ENCODE measurements at regions not wholly inside any gene's neighbourhood (a gene's known extent, or its start where the extent isn't known, plus 50 kb on each side); places are given as distances from the start of the nearest gene placed in this dataset.
"Not testable (repeated sequence)": the region's sequence is repeated elsewhere in the genome, so short reads cannot be mapped to it uniquely, and the experiment has no call there.

DNA sequence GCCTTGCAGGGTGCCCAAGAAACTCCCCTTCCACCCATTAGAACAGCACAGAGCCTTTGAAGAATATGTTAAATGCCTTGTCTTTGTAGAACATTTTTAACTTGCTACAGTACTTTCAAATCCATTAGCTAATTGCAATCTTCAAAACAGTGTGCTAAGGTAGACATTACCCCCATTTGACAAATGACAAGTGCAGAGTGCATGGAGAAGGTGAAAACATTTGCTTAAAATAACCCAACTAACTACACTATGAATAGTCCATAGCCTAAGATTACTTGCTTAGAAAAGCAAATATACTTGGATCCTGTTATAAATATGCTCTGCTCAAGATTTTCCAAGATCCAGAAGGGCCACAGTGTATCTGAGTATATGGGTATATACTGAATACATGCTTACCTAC is 87.0 kb upstream of the G2E3 start:
- Mint-ChIP-seq H3K27ac (no peak overlapping the region), H3K36me3 (ENCODE audit: low read depth) (no peaks in the 10 kb centered on the region), H3K4me1 (ENCODE audit: low read depth) (no peaks in the 10 kb centered on the region), H3K9me3 (no peaks in the 10 kb centered on the region), H3K27me3 (ENCODE audit: insufficient read depth) (no peaks in the 10 kb centered on the region; the same call in none of the 2 replicates), H3K4me3 (no peak overlapping the region)
- DNase-seq, result no peak
- TF ChIP-seq, protein P1, sequence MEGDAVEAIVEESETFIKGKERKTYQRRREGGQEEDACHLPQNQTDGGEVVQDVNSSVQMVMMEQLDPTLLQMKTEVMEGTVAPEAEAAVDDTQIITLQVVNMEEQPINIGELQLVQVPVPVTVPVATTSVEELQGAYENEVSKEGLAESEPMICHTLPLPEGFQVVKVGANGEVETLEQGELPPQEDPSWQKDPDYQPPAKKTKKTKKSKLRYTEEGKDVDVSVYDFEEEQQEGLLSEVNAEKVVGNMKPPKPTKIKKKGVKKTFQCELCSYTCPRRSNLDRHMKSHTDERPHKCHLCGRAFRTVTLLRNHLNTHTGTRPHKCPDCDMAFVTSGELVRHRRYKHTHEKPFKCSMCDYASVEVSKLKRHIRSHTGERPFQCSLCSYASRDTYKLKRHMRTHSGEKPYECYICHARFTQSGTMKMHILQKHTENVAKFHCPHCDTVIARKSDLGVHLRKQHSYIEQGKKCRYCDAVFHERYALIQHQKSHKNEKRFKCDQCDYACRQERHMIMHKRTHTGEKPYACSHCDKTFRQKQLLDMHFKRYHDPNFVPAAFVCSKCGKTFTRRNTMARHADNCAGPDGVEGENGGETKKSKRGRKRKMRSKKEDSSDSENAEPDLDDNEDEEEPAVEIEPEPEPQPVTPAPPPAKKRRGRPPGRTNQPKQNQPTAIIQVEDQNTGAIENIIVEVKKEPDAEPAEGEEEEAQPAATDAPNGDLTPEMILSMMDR (IDR thresholded peaks at IDR 0.05), result no peak

DNA sequence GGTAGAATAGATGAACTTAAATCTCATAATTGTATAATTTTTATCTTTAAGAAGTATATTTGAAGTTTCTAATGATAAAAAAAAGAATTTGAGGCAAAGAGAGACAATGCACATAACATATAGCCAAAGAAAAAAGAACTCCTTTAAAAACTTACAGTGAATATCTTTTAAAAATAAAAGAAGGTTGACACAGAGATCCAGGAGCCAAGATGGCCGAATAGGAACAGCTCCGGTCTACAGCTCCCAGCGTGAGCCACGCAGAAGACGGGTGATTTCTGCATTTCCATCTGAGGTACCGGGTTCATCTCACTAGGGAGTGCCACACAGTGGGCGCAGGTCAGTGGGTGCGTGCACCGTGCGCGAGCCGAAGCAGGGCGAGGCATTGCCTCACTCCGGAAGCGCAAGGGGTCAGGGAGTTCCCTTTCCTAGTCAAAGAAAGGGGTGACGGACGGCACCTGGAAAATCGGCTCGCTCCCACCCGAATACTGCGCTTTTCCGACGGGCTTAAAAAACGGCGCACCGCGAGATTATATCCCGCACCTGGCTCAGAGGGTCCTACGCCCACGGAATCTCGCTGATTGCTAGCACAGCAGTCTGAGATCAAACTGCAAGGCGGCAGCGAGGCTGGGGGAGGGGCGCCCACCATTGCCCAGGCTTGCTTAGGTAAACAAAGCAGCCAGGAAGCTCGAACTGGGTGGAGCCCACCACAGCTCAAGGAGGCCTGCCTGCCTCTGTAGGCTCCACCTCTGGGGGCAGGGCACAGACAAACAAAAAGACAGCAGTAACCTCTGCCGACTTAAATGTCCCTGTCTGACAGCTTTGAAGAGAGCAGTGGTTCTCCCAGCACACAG is 84.9 kb upstream of the G2E3 start:
- not testable (repeated sequence) for H3K36me3 Mint-ChIP-seq (ENCODE audit: low read depth); H3K27me3 Mint-ChIP-seq (ENCODE audit: insufficient read depth); H3K9me3 Mint-ChIP-seq; H3K27ac Mint-ChIP-seq; H3K4me3 Mint-ChIP-seq; H3K4me1 Mint-ChIP-seq (ENCODE audit: low read depth); DNase-seq

DNA sequence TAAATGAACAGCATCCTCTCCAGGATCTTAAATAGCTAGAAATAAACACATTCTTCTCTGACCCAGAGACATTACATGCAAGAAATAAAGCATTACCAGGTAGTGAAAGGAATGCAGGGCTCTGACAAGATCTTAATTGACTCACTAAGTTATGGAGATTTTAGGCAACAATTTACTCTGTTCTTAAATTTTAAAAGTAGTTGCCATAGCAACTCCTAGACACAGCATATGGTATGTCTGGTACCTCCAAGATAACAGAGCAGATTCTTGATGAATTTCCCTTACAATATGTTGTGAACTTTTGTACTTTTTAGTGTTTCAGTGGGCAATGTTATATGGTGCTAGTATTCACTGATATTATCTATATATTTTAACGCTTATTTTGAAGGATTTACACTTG is 76.7 kb upstream of the G2E3 start:
- H3K9me3 Mint-ChIP-seq, result no peaks in the 10 kb centered on the region
- H3K4me3 Mint-ChIP-seq, result no peak overlapping the region
- TF ChIP-seq, protein P1 (IDR thresholded peaks at IDR 0.05), result no peak
- no peaks in the 10 kb centered on the region for H3K4me1 Mint-ChIP-seq (ENCODE audit: low read depth)
- H3K27me3 Mint-ChIP-seq (ENCODE audit: insufficient read depth), result no peaks in the 10 kb centered on the region
- H3K36me3 Mint-ChIP-seq (ENCODE audit: low read depth), result no peaks in the 10 kb centered on the region
- DNase-seq, result no peak
- no peak overlapping the region for H3K27ac Mint-ChIP-seq

DNA sequence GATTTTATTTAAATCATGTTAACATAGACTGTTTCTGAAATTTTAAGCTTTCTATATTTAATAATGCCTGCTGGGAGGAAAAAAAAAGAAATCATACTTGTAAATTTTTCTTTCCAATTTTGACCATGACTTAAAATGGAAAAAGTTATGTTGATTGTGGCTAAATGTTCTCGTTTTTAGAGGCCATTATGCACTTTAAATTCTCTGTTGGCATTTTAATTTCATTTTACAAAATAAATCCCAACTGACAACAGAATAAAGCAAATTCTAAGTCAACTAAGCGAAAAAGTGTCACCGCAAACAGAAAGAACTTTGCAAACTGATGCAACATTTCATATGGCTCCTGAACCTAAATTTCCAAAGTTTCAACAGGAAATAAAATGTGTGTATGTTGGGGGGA is 74.8 kb upstream of the G2E3 start:
- no peaks in the 10 kb centered on the region for H3K9me3 Mint-ChIP-seq
- no peak overlapping the region for H3K4me3 Mint-ChIP-seq
- TF ChIP-seq, protein P1 (IDR thresholded peaks at IDR 0.05), result no peak
- H3K4me1 Mint-ChIP-seq (ENCODE audit: low read depth), result no peaks in the 10 kb centered on the region
- no peak overlapping the region for H3K27ac Mint-ChIP-seq
- no peak for DNase-seq
- no peaks in the 10 kb centered on the region for H3K27me3 Mint-ChIP-seq (ENCODE audit: insufficient read depth)
- no peaks in the 10 kb centered on the region for H3K36me3 Mint-ChIP-seq (ENCODE audit: low read depth)

DNA sequence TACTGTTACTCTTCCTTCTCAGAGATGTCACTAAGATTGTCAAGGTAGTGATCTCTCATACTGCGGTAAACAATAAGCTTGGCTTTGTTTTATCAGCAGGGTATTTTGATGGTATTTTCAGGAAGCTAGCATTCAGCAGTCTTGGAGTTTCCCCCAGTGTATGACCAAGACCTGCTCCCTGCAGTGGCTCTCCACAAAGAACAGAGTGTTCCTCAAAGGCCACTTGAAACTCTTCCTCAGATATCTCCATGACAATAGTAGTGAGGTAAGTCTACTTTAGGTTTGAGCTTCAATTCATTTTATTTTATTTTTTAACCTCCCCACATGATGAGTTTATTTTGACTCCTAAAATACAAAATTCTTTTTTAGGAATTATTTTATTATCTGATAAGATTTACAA is 74.0 kb upstream of the G2E3 start:
- no peaks in the 10 kb centered on the region for H3K4me1 Mint-ChIP-seq (ENCODE audit: low read depth)

DNA sequence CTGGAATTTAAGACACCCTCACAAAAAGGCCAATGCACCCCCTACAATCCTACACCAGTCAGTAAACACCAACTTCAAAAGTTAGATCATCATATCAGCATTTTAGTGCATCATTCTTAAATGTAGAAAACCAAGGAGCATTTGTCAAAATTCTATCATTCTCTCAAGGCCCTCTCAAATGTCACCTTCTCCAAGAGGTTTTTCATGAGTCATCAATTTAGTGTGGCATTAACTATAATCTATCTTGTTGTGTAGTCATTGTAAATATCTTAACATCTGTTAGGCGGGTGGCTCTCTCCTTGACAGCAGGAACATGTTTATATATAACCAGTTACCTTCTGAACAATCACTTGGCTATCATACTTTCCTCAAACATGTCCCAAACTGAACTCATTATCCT is 62.1 kb upstream of the G2E3 start:
- Mint-ChIP-seq H3K4me1 (ENCODE audit: low read depth) (no peaks in the 10 kb centered on the region), H3K9me3 (no peaks in the 10 kb centered on the region), H3K4me3 (no peak overlapping the region), H3K27ac (no peak overlapping the region), H3K36me3 (ENCODE audit: low read depth) (no peaks in the 10 kb centered on the region), H3K27me3 (ENCODE audit: insufficient read depth) (no peaks in the 10 kb centered on the region)
- no peak for DNase-seq
- TF ChIP-seq, protein P1 (IDR thresholded peaks at IDR 0.05), result no peak

More for the DNA sequence above, 74.0 kb upstream of the G2E3 start:
- TF ChIP-seq, protein P1 (IDR thresholded peaks at IDR 0.05), result no peak
- no peaks in the 10 kb centered on the region for H3K27me3 Mint-ChIP-seq (ENCODE audit: insufficient read depth)
- no peaks in the 10 kb centered on the region for H3K9me3 Mint-ChIP-seq
- DNase-seq, result no peak
- no peak overlapping the region for H3K4me3 Mint-ChIP-seq
- H3K27ac Mint-ChIP-seq, result no peak overlapping the region
- H3K36me3 Mint-ChIP-seq (ENCODE audit: low read depth), result no peaks in the 10 kb centered on the region

Data from HFFc6 (cell line).